DMS114 treated with DMSO at 0.1 percent for 48 hours (cell line): ENCODE measurements at regions not wholly inside any gene's neighbourhood (a gene's known extent, or its start where the extent isn't known, plus 50 kb on each side); places are given as distances from the start of the nearest gene placed in this dataset.

ENCODE experiments used
- DNase-seq: peaks from one replicate; lab custom pipeline; 2025; ENCODE audit not compliant: unreplicated experiment; lab: John Stamatoyannopoulos, UW

DNA sequence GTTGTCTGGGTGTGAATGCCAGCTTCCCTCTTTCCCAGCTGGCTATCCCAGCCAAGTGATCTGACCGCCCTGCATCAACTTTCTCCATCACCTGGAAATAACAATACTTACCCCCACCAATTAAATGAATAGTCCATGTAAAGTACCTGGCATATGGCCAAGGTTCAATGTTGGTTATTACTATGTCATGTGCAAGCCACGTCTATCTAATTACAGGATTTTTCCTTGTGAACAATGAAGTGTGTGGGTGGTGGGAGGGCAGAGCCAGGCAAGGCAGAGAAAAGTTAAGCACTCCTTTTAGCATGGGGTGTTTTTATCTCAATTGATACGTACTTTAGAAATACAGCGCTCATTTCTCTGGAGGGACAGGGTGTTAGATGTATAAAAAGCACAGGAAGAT lies 121.1 kb downstream of the NHLRC3 start:
- DNase-seq: no peak

DNA sequence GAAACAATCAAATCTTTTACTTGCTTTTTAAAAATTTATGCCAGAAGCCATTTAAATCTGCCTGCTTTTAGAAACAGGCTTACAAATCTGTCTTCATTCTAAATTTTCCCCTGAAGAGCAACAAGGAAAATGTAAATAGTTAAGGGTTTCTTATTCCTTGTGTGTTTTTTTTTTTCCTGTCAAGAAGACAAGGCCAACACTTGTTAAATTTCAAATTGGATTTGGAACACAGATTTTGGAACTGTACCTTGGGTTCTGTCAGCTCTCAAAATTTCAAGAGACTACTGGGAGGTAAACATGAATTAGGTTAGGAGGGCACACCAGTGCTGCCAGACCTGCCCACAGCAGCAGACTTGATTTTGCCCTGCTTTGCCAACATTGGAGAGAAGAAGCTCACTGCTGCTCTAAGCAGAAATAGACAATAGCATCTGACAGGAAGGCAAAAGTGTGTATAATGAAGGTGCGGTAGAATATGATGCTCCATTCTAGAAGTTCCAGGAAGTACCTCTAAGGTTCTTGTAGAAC lies 121.7 kb downstream of the NHLRC3 start:
- no peak for DNase-seq

DNA sequence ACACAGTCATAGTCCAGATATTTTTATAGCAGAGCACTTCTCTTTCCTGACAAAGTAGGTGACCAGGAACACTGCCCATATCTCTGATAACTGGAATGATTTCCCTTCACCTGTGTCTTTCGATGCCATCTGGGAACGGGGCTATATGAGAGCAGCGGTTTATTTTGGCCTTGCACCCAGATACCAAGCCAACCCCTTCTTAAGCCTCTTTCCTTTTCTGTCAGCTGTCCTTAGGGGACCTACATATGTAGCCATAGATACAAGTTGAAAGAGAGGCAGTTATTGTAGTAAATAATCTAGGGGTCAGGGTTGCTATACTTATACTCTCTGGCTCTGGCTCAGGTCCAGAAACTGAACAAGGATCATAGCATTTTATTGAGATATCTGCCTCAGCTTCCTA lies 128.8 kb downstream of the NHLRC3 start:
- DNase-seq: no peak

DNA sequence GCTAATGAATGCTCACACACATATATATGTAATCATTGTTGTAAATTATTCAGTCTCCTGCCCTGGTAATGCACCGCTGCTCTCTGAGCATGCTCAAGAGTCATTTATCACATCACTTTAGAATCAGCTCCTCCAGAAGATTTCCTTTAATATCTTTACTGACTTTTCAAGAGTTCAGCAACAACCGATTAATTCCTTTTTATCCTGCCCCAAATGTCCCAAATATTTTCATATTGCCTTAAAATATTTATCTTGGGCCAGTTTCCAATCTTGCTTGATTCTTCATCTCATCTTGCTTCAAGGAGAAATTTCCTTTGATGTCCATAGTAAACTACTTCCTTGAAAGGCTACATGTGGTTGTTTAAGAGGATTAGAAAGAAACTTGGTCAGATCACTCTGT lies 132.5 kb downstream of the NHLRC3 start:
- no peak for DNase-seq

DNA sequence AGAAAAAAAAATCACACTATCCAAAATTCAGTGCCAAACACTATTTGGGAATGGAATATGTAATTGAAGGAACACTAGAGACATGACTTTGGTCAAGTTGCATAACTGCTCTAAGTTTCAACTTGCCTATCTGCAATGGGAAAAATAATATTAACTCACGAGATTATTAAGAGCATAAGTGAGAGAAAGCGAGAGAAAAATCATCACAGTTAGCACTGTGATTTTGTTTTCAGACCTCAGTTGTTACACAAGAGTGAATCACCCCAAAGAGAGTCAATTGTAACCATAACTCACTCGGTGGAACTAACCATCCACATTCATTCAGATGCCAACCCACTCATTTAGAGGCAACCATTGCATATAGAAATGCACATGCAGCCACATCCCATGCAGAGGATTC lies 147.1 kb downstream of the NHLRC3 start:
- no peak for DNase-seq

DNA sequence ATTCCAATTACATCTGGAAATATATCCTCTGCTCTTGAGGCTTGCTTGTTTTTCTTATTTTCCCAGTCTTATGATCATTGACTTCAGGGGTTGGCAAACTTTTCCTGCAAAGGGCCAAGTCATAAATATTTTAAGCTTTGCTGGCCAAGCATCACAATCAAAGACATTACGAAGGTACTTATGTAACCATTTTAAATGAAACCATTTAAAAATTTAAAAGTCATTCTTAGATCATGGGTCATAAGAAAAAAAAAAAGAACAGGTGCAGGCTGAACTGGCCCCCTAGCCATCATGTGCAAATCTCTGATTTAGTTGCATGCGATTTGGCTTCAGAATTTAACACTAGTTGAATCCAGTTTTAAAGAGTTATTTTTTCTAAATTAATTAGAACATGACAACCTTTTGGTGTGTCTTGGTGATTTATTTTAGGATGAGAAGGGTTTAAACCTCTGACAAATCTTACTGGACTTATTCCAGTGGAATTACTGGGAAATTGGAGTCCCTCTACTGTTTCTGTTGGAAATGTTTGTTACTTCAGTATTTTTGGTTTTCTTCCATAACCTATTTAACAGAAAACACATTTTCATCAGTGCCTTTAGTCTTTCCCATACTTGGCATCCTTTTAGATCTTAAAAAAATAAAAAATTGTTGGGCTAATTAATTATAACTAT lies 148.1 kb downstream of the NHLRC3 start:
- DNase-seq: no peak

DNA sequence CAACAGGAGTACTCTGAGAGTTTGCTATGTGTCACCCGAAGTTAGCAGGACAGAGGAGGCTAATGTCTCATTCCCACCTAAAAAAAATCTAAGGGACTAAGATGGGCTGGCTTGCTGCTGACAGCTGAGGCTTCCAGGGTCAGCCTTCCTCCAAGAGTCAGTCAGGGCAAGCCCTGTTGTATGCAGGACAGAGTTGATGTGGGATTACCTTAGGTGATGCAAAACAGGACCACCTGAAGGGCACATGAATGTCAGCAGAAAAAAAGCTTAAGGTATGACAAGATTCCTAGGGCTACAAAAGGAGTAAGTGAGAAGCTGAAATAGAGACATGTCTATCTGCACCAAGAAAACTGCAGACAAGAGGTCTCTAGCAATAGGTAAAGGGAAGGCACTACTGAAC lies 151.5 kb downstream of the NHLRC3 start:
- DNase-seq: no peak

DNA sequence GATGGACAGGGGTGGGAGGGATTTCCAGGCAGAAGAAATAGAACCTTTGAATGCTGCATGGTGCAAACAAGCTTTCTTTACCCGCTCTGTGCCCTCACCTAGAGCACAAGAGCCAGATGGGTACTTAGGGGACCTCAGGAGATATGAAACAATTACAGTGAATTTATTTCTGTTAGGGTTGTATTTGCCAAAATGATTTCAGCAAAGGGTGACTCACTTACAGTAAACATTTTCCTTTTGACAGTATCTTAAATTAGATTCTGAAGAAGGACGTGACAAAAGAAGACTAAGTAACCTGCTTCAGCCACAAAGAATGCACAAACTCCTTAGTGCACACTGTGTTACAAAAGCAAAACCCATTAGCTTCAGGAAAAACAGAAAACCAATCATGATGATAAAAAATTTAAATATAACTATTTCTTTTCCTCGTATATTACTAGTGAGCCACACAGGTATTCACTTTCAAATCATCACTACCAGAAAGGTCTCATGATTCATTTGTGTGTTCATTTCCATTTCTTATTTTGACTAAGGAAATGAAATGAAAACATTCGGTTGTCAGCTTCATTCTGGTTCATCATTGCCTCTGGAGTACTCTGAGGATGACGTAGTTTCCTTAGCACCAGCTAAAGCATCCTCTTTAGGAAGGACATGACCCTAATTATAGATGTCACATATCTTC lies 158.8 kb downstream of the NHLRC3 start:
- DNase-seq: no peak

DNA sequence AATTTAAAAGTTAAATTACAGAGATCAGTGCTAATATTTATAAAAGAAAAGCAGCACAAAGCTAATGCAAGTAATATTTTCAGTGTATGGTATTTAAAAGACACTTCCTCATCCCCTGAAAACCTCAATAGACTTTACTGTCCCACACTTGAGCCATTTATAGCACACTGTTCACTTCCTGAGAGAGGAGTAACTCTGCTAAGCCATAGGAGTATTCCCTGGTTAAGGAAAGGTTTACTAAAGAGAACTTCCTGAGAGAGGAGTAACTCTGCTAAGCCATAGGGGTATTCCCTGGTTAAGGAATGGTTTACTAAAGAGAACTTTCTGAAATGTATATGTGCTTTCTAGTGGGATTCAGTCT lies 159.4 kb downstream of the NHLRC3 start:
- no peak for DNase-seq

DNA sequence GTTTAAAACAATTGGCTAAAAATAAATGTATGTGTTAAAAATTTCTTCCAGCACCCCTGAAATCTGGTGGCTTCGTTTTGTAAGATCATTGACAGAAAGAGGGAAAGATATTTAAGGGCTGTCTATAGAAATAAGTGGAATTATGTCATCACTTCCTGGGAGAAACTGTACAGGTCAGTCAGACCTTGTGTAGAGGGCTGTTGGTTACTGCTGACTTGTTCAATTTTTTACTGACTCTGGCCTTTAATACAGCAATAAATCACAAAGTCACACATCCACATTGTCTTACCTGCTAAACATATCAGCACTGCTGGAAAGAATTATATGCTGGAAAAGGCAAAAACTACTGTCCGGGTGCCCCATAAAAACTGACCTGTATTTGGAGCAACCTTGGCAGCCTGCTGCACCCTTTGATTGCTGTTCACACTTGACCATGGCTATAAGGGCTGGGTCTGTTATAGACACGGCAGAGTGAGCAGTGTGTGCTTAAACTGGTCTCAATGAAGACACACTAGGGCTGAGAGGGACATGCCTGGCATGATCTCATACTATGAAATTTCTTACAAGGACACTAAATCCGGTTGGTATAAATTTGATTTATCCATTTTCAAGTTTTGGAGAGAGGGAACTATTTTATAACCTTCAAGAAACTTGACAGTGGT lies 162.1 kb downstream of the NHLRC3 start:
- no peak for DNase-seq

DNA sequence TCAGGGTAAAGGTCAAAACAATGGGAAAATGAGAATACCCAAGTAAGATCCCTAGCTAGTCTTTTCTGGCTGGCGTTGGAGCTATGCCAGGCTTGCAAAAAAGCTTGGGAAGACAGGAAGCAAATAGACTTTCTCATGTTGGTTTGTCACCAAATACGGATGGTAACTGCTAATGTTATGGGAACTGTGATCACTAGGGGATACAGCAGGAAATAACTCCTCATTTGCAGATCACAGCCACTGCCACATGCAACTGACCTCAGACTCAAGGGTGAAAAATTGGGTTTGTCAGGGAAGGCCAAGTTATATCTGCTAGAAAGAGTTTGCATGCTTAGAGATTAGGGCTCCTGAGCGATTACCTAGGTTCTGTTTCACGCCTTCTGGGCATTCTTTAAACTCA lies 162.9 kb downstream of the NHLRC3 start:
- no peak for DNase-seq

DNA sequence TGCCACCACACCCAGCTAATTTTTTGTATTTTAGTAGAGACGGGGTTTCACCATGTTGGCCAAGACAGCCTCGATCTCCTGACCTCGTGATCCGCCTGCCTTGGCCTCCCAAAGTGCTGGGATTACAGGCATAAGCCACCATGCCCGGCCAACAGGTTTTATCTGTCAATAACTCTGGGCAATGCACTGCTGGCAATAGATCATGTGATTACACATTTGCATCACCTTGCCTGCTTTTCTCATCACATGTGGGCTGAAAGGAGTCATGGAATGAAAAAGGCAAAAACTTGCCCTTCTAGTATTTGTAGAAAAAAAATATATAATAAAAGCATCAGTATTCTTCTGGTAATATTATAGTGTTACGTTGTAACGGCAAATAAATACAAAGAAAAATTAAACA lies 164.5 kb downstream of the NHLRC3 start:
- no peak for DNase-seq

DNA sequence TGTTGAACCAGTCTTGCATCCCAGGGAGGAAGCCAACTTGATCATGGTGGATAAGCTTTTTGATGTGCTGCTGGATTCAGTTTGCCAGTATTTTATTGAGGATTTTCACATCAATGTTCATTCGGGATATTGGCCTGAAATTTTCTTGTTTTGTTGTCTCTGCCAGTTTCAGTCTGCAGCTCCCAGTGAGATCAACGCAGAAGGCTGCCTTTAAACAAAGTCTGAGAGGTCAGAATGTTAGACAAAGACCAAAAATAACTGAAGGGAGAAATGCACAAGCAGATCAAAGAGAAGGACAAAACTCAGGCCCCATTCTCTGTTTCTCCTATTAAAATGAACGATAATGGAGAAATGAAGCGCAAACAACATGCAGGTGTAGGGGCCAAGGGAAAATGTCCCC lies 170.4 kb downstream of the NHLRC3 start:
- no peak for DNase-seq

DNA sequence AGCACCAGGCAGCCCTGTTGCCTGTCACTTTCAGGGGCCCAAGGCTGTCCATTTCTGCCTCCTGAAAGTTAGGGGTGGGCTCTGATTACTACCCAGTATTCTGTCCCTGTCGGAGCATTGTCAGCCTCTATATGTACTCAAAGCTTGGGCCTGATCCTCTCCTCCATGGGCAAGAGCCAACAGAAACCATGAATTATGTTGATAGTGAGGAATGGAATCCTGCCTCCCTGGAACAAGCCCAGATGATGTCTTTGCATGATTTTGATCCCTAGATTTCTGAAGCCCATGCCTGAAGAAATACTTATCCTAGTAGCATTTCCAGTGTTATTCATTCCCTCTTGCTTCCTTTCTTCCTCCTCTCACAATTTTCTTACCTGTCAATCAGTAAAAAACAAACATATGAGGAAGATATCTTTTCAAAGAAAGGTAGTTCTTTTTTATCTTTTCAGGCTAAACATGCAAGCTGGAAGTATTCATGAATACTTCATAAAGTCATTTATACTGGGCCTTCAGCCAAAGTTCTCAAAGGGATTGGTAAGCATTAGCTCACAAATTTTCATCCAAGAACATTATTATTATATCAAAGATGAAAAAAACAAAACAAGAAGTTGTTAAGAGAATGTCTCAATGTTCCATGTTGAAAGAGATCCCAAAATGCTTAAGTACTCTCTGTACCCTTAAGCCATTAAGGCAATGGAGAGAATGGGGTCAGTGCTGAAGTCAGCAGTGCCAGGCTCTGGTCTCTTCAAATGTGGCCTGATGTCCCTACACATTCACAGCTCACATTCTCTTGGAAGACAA lies 171.7 kb downstream of the NHLRC3 start:
- DNase-seq: no peak

DNA sequence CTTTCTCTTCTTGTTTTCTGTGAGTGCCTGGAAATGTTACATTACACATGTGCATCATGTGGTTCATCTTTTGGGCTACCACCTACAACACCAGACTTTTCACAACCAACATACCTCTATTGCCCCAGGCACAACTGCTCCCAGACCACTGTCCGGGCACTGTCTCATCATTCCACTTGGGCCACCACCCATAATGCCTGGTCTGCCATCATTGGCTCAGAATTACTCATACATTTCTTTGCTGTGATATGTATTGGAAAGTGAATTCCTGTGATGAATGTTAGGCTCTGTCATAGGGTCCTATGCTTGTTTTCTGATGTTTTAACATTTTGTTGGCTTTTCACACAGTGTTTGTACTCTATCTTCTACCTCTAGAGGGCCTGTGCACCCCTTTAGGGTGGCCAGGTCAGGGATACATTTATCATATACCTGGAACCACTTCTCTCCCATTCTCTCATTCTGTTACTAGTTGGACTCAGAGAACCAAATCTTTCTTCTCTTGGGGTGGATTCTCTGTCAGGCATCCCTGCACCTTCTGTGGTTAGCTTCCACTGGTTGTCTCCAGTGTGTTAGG lies 172.8 kb downstream of the NHLRC3 start:
- no peak for DNase-seq

DNA sequence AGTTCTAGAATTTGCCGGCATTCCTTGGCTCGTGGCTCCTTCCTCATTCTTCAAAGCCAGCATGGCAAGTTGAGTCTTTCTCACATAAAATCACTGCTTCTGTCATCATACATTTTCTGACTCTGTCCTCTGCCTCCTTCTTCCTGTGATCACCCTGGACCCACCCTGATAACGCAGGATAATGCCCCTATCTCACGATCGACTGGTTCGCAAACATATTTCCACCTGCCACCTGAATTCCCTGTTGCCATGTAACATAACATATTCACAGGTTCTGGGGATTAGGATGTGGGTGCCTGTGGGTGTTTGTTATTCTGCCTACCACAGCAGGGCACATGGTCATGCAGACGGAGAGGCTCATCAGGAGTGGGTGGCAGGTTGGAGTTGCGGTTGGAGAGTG lies 177.7 kb downstream of the NHLRC3 start:
- DNase-seq: no peak

DNA sequence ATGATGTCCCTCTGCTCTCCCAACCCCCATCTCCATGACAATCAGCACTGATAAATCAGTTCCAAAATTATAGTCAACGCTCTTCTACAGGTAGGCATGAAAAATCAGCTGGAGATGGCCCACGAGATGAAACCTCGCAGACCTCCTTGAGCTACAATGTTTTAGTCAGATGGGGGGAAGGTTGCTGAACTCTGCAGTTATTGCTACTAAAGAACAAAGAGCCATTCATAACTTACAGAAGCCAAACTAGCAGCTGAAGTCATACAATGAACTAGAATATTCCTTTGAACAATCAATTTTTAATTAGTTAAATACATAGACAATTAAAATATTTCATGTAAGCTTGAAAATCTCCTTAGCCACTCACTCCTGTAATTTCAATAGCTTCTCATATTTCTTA lies 179.2 kb downstream of the NHLRC3 start:
- DNase-seq: no peak

DNA sequence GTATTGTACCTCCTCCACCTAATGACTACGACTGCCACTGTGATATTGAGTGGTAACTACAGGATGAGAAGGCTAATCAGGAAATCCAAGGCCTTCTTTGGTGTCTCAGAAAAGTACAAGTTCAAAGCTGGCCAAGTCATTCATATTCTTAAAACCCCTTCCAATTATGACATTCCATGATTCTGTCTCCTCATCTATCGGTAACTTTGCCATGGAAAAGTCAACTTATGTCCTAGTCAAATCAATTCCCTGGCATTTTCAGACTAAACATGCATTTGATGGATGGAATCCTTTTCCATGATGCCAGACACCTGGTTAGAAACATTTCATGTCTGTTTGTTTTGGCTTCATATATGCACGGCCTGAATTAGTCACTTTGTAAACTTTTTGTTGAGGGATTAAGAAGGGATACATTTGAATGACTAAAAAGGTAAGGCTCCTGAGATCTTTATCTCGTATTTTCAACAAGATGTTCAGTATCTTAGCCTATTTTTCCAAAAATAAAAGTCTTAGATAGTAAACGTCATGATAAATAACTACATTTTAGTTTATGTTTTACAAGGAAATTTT lies 186.5 kb downstream of the NHLRC3 start:
- no peak for DNase-seq

DNA sequence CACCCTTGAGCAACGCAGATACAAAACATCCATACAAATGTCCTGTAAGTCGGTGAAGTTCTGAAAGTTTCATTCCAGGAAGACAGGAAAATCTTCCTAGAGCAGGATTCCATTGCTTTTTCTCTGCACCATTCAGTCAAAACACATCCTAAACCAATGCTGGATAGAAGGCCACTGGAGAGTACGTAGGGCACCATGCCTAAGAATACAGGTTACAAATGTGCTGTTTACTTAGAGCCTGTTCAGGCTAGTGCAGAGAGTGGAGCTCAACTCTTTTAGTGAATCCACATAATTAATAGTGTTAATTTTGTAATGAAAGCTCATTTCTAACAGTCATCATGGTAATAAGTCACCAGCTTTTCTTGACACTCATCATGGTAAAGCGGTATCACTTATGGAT lies 187.6 kb downstream of the NHLRC3 start:
- no peak for DNase-seq

DNA sequence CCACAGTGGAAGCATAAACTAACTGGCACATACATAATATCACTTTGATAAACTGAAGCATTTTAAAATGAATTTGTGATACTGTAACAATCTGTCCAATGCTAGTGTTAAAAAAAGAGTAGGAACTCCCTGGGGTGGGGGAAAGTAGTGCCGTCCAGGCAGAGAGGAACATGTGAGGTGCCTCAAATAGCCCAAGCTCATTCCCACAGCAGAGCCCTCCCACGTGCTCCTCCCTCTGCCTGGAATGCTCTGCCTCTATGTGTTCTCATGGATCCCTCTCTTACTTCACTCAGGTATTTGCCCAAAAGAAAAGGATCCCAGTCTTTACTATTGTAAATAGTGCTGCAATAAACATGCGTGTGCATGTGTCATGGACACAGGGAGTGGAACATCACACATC lies 188.1 kb downstream of the NHLRC3 start:
- no peak for DNase-seq

DNA sequence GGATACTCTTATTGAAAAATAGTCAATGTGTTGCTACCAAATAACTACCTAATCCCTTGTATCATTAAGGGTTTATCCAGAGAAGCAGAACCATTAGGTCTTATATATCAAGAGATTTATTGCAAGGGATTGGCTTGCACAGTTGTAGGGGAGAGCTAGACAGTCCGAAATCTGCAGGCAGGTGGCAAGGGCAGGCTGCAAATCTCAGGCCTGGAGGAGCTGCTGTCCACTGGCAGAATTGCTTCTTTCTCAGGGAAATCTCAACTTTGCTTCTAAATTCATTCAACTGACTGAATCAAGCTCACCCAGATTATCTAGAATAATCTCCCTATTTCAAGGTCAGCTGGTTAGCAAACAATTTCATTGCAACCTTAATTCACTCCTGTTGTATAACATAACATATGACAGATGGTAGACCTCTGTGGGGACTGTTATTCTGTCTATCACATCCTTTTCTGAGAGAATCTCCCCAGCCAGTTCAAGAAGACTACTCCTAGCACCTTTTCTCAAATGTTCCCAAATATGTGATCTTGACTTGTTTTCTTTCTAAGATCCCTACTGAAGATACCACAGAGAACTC lies 194.2 kb downstream of the NHLRC3 start:
- DNase-seq: no peak
